Stimulated activated CD4-positive, alpha-beta T cell treated with anti-CD3 and anti-CD28 coated beads, Interleukin-4, amount 100 ng/mL, for 1 hour (primary cell): ENCODE measurements at regions not wholly inside any gene's neighbourhood (a gene's known extent, or its start where the extent isn't known, plus 50 kb on each side); places are given as distances from the start of the nearest gene placed in this dataset.

Source experiments
- DNase-seq: peaks from one replicate; pipeline ENCODE4 v3.0.0-alpha.2; 2020

DNA sequence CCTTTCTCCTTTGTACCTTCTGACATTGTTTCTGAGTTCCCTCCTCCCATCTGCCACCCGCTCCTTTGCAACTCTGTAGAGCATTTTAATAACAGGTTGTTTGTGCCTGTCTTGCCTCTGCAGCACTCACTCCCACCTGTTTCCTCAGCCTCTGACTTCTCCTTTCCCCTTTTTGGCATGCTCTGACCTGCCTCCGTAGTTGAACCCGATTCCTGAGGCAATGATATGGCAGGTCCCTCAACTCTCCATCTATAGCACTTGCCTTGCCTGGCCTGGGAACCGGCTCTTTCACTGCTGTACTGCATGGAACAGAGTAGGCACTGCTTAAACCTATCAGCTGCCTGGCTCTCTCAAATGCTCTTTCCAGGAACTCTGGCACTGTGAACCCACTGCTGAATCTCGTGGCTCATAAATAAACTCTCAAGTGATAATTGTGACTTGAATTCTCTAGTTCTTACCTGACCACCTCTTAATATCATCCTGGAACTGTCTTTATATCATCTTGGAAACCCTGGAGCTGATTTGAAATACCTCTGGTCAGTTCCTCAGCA lies 50.3 kb downstream of the UTRN start:
- no peak for DNase-seq

DNA sequence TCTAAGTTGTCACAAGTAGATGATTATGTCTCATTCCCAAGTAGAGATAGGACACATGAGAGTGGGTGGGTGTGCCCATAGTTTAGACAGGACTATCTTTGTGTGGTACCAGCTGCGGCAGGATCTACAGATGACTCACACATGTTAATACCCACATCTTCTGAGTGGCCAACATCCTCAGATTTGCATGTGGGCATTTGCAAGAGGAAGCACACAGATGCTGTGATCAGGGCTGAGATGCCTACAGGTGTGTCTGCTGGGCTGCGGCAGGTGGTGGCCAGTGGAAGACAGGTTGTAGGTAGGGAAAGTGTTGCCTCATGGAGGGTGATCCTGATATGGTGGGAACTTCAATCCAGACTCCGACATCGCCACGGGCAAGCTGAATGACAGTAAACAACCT lies 50.8 kb downstream of the UTRN start:
- no peak for DNase-seq

- no peak for DNase-seq
Observed at GRCh38 chr6:144336900-144337299, 51.8 kb downstream of the UTRN start.

GRCh38 chr6:144338474-144338873 lies 53.3 kb downstream of the UTRN start:
- no peak for DNase-seq

DNA sequence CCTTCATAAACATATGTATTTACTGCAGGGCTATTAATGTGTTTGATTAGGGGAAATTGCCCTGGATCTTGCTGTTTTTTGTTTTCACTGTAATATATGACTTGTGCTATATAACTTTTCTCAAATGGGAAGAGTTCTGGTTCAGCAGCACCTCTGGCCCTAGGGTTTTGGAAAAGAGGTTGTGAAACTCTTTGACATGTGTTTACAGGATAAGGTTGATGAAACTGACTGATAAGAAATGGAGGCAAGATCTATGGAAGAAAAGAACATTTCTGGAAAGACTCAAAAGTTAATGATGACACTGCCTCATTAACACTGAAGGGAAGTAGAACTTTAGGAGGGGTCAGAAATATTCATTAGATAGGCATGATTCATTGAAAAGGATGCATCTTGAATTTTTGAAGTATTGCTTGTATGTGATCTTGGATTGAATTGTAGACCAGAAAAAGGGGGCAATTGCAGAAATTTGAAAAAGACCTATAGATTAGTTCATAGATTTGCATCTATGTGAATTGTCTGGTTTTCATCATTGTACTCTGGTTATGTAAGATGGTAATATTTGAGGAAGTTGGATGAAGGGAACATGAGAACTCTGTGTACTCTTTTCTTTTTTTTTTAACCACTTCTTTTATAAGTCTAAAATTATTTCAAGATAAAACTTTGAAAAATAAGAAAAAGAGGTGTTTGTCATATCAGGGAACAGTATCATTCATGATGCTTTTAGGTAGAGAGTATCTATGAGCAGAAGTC lies 54.0 kb downstream of the UTRN start:
- no peak for DNase-seq

DNA sequence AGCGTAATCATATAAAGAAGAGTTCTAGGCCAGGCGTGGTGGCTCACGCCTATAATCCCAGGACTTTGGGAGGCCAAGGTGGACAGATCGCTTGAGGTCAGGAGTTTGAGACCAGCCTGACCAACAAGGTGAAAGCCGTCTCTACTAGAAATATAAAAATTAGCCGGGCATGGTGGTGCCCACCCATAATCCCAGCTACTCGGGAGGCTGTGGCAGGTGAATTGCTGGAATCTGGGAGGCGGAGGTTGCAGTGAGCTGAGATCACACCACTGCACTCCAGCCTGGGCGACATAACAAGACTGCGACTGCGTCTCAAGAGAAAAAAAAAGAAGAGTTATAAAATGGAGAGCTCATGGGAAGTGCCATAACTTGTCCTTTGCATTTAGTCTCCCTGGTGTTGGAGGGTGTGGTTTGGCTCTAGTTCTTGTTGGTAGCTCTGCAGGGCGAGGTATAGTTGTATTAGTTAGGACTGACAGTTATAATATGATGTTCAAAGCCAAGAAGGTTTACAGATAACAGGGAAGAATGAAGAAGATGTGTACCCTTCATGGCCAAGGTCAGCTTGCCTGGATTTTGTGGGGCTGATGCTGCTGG lies 54.8 kb downstream of the UTRN start:
- no peak for DNase-seq

GRCh38 chr6:144340541-144341371 lies 55.6 kb downstream of the UTRN start:
- DNase-seq, result no peak

DNA sequence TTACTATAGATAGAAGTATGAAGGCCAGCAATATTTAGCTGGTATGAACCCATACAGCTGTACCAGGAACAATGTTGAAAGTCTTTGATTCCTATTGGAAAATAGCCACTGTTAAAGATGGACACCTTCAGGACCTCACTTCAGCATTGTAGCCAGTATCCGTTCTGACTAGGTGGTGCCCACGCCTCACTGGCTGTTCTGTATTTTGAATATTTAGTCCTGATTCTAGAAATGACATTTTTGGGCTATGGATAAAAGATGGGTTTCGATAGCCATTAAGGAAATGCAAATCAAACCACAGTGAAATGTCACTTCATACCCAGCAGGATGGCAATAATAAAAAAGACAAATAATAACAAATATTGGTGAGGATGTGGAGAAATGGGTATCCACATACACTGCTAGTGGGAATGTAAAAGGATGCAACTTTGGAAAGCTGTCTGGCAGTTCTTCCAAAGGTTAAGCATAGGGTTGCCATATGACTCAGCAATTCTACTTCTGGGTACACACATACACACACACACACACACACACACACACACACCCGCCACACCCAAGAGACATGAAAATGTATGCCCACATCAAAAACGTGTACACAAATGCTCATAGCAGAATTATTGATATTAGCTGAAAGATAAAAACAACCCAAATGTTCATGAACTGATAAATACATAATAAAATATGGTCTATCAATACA lies 56.8 kb downstream of the UTRN start:
- DNase-seq, result no peak

- no peak for DNase-seq
Observed at GRCh38 chr6:144343701-144344428, 58.7 kb downstream of the UTRN start.

- no peak for DNase-seq
Observed at GRCh38 chr6:144344646-144345045, 59.5 kb downstream of the UTRN start.

GRCh38 chr6:144345451-144345850 lies 60.3 kb downstream of the UTRN start:
- no peak for DNase-seq

- no peak for DNase-seq
Observed at GRCh38 chr6:144346719-144347447, 61.7 kb downstream of the UTRN start.

GRCh38 chr6:144347448-144347759 lies 62.3 kb downstream of the UTRN start:
- DNase-seq, result no peak

DNA sequence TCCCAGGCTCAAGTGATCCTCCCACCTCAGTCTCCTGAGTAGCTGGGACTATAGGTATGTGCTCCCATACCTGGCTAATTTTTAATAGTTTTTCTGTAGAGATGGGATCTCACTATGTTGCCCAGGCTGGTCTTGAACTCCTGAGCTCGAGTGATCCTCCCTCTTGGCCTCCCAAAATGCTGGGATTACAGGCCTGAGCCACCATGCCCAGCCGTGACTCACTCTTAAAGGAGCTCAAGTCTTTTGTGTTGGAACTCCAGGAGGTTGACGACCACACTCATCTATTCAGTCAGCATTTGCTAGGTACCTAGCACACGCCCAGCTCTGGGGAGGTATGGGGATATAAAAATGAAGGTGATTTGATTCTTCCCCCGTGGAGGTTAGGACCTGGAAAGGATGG lies 62.8 kb downstream of the UTRN start:
- no peak for DNase-seq

DNA sequence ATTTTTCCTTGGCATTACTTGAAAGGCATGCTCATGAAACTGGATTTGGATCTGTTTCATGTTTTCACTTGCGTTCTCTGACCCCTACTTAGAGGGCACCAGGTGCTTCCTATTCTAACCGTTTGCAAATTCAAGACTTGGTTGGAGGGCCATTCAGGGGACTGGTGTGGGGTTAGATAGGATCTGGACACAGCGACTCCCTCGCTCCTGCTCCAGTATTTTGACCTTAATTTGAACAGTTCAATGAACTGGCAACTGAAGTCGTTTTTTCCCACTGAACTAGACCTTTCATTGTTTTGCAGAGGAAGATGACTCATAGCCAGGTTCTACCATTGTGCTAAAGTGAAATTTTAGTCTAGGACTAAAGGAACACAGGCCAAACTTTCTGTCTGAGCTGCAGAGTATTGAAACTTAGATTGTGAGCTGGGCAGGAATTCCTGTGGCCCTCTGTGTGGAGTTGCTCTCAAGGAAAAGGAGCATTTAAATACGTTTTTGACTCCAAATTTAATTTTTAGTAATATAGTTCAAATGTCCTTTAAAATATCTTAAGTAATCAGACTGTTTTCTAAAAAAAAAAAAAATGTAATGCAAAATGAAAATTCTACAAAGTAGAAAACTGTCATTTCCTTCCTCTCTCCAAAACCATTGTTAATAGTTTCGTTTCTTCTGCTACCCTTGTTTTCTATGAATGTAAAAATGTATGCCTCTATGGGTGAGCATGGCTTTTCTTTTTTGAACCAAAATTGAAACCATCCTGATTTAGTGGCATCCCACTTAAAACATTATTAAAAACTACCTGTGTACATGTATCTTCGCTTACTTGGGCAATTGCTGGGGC lies 64.8 kb downstream of the UTRN start:
- DNase-seq, result no peak

DNA sequence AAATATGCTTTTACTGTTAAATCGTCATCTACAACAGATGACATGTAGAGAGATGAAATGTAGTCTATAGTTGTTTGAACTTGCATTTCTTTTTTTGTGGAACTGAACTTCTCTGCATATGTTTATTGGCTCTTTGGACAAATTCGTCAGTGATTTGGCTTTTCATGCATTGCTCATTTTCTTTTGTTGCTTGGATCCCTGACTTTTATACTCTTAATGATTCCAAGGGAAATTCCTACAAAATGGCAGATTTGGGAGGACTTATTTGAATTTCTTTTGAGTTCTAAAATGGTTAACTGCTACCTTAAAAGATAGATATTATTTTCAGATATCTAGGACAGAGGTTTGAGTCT lies 65.4 kb downstream of the UTRN start:
- DNase-seq, result no peak

GRCh38 chr6:144351379-144352127 lies 66.4 kb downstream of the UTRN start:
- no peak for DNase-seq

GRCh38 chr6:144352331-144352730 lies 67.2 kb downstream of the UTRN start:
- DNase-seq, result no peak

GRCh38 chr6:144353871-144354314 lies 68.8 kb downstream of the UTRN start:
- no peak for DNase-seq

DNA sequence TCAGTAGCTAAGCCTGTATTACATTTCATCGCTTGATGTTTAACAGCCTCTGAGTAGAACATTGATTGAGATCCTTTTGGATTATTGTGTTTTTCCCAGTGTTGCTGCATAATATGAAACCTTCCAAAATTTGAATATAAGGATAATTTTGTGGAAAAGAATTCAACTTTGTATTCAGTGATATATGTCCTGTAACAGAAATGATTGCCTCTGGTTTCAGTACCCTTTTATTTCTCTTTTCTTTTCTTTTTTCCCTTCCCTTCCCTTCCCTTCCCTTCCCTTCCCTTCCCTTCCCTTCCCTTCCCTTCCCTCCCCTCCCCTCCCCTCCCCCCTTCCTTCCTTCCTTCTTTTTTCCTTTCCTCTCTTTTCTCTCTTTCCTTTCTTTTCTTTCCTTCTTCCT lies 74.6 kb downstream of the UTRN start:
- DNase-seq, result no peak
